Smooth muscle cell (in vitro differentiated cells): ENCODE measurements at regions not wholly inside any gene's neighbourhood (a gene's known extent, or its start where the extent isn't known, plus 50 kb on each side); places are given as distances from the start of the nearest gene placed in this dataset.

ENCODE experiments used
- DNase-seq: peaks from one replicate; lab custom pipeline; 2025; ENCODE audit not compliant: unreplicated experiment; lab: John Stamatoyannopoulos, UW
- H2AFZ ChIP-seq: fragments of 200-600 bp; sonication (generic); 2 replicates; pipeline ENCODE4 v1.6.0; 2016; ENCODE audit warnings: antibody characterized with exemption, low read depth, mild to moderate bottlenecking
- H3F3A ChIP-seq: fragments of 200-600 bp; sonication (generic); 2 replicates; pipeline ENCODE4 v1.6.0; 2017; ENCODE audit warnings: antibody characterized with exemption, low read depth
- H3K27ac ChIP-seq: fragments of 200-600 bp; sonication (generic); 2 replicates; pipeline ENCODE4 v1.5.1; 2016; ENCODE audit warnings: low read depth, mild to moderate bottlenecking
- H3K27me3 ChIP-seq: fragments of 200-600 bp; sonication (generic); 2 replicates; pipeline ENCODE4 v1.6.1; 2016; ENCODE audit warnings: low read depth, mild to moderate bottlenecking
- H3K36me3 ChIP-seq: fragments of 200-600 bp; sonication (generic); 2 replicates; pipeline ENCODE4 v1.5.1; 2016; ENCODE audit warnings: low read depth
- H3K4me1 ChIP-seq: fragments of 200-600 bp; sonication (generic); 2 replicates; pipeline ENCODE4 v1.5.1; 2016; ENCODE audit warnings: low read depth
- H3K4me2 ChIP-seq: fragments of 200-600 bp; sonication (generic); 2 replicates; pipeline ENCODE4 v1.6.0; 2016; ENCODE audit warnings: mild to moderate bottlenecking
- H3K4me3 ChIP-seq: fragments of 200-600 bp; sonication (generic); 2 replicates; pipeline ENCODE4 v1.5.1; 2016; ENCODE audit warnings: mild to moderate bottlenecking
- H3K79me2 ChIP-seq: fragments of 200-600 bp; sonication (generic); 2 replicates; pipeline ENCODE4 v1.6.0; 2016; ENCODE audit warnings: low read depth, mild to moderate bottlenecking
- H3K9ac ChIP-seq: fragments of 200-600 bp; sonication (generic); 2 replicates; pipeline ENCODE4 v1.6.0; 2016; ENCODE audit warnings: low read depth
- H3K9me3 ChIP-seq: fragments of 200-600 bp; sonication (generic); replicated peaks from 2 replicates; pipeline ENCODE4 v1.5.1; 2016; ENCODE audit warnings: low read depth
- H4K20me1 ChIP-seq: fragments of 200-600 bp; sonication (generic); 2 replicates; pipeline ENCODE4 v1.6.0; 2016; ENCODE audit warnings: low read depth
- WGBS: methylation state at CpG from one replicate; pipeline ENCODE4 v1.1.7; 2016; ENCODE audit warnings: low lambda C conversion rate; 5-methylcytosine and 5-hydroxymethylcytosine counted together
- TF ChIP-seq, protein P1 (sequence below): fragments of 200-600 bp; sonication (generic); IDR thresholded peaks from 2 replicates; pipeline ENCODE4 v1.5.1; 2017; ENCODE audit warnings: borderline replicate concordance, mild to moderate bottlenecking, antibody characterized with exemption; ENCODE audit not compliant: insufficient read depth, poor library complexity, severe bottlenecking

DNA sequence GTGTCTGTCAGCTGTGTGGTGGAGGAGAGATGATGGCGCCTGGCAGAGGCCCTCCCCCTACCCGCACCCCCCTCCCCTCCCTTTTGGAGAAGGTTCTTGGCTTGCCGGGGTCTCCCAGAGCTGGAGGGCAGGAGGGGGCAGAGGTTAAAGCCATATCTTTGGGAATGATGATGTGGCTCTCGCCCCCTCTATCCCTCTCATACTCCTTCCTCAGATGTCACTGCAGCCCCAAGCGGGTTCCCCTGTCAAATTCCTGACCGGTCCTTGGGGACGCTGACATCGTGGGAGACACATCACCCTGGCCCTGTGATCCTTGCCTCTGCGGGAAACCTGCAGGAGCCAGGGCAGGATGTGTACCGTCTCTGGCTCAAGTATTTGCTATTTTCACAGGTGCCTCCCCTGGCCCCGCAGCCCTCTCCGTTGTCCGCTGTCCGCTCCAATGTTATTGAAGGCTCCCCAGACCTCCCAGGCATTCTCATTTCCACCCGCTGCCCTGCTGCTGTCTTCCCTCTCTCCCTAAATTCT, 109.5 kb downstream of the FOXD1 start:
- H3K9ac ChIP-seq = peak overlapping the region; percentile 35
- no peaks in the 10 kb centered on the region for H3K27me3 ChIP-seq
- peaks cover 21% of the 10 kb centered on the region for H3K4me1 ChIP-seq
- DNase-seq = no peak
- H2AFZ ChIP-seq = peak overlapping the region; percentile 63
- 86% methylated on average over 15 of the region's 15 CpGs for WGBS
- no peaks in the 10 kb centered on the region for H4K20me1 ChIP-seq
- peaks cover 5% of the 10 kb centered on the region for H3F3A ChIP-seq
- TF ChIP-seq, protein P1, sequence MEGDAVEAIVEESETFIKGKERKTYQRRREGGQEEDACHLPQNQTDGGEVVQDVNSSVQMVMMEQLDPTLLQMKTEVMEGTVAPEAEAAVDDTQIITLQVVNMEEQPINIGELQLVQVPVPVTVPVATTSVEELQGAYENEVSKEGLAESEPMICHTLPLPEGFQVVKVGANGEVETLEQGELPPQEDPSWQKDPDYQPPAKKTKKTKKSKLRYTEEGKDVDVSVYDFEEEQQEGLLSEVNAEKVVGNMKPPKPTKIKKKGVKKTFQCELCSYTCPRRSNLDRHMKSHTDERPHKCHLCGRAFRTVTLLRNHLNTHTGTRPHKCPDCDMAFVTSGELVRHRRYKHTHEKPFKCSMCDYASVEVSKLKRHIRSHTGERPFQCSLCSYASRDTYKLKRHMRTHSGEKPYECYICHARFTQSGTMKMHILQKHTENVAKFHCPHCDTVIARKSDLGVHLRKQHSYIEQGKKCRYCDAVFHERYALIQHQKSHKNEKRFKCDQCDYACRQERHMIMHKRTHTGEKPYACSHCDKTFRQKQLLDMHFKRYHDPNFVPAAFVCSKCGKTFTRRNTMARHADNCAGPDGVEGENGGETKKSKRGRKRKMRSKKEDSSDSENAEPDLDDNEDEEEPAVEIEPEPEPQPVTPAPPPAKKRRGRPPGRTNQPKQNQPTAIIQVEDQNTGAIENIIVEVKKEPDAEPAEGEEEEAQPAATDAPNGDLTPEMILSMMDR = no peak
- H3K79me2 ChIP-seq = no peaks in the 10 kb centered on the region
- H3K9me3 ChIP-seq = no peaks in the 10 kb centered on the region
- peak overlapping the region; percentile 89 for H3K27ac ChIP-seq
- H3K4me2 ChIP-seq = peak overlapping the region; percentile 64
- H3K36me3 ChIP-seq = no peaks in the 10 kb centered on the region
- no peak overlapping the region for H3K4me3 ChIP-seq

DNA sequence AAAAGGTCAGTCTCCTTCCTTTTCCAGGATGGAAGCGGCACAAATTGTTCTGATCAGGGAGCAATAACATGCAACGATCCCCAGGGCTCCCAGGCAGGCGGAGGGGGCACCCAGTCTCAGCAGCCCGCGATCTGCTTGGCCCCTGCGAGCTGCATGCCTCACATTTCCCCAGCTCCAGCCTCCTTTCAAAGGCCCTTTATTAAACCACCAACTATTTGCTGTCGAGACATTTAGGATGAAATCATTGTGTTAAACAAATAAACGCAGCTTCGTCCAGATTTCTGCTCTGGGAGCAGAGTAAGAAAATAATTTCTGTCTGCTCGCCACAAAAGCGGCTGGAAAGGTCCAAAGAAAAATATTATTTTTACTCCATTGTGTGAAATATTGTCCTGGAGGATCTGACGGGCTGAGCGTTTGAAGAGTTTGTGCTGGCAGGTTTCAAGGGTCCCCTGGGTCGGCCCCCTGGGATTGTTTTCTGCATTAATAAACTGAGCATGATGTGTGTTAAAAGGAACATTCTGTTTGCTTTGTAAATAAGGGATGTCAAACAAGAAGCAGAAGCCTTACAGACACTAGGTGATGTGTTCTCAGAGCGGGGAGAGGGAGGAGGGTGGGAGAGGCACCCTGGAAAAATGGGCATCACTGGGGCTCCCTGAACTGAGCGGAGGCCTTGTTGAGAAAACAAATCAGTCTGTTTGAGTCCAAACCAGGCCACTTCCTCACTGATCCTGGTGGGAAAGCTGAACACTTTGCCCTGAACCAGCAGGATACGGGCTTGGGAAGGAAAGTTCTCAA, 110.1 kb downstream of the FOXD1 start:
- Histone ChIP-seq H3K27ac (peak overlapping the region; percentile 89), H4K20me1 (no peaks in the 10 kb centered on the region), H3F3A (peaks cover 5% of the 10 kb centered on the region), H3K4me1 (peaks cover 21% of the 10 kb centered on the region), H3K27me3 (no peaks in the 10 kb centered on the region), H3K79me2 (no peaks in the 10 kb centered on the region), H3K4me3 (no peak overlapping the region), H3K9ac (peak overlapping the region; percentile 35), H3K36me3 (no peaks in the 10 kb centered on the region), H2AFZ (peak overlapping the region; percentile 63), H3K4me2 (peak overlapping the region; percentile 64), H3K9me3 (no peaks in the 10 kb centered on the region)
- 36% methylated on average over 17 of the region's 17 CpGs for WGBS
- DNase-seq = no peak
- TF ChIP-seq, protein P1 = no peak

DNA sequence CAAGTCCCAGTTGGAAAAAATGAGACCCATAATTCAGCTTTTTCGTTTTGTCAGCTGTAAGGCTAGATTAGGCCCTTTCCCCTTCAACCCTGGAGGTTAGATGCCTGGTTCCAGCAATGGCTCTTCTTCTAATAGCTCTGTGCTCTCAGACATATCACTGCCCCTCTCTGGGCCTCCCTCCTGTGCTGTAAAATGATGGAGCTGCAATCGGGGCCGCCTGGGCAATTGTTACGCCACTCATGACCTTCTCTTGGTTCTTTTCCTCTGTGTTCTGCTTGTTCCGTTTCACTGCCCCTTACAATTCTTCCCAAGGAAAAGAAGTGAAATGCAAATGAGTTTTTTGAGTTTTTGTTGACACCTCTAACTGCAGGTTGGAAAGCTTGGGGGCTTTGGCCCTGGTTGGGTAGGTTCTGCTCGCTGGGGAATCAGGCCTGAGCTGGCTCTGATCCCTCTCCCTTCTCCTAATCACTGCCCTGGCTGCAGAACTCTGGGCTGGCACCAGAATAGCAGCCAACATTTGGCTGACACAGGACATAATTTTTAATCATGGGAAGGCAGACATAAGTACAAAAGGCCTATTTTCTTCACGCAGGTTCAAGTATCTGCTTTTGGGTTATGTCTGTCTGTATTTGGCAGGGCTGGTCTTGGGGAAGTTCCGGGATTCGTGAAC, 110.9 kb downstream of the FOXD1 start:
- Histone ChIP-seq H2AFZ (peak overlapping the region; percentile 63), H4K20me1 (no peaks in the 10 kb centered on the region), H3K4me1 (peaks cover 21% of the 10 kb centered on the region), H3F3A (peaks cover 5% of the 10 kb centered on the region), H3K9ac (no peak overlapping the region), H3K36me3 (no peaks in the 10 kb centered on the region), H3K9me3 (no peaks in the 10 kb centered on the region), H3K4me3 (no peak overlapping the region), H3K79me2 (no peaks in the 10 kb centered on the region), H3K4me2 (peak overlapping the region; percentile 64), H3K27me3 (no peaks in the 10 kb centered on the region), H3K27ac (peak overlapping the region; percentile 89)
- DNase-seq = no peak
- TF ChIP-seq, protein P1 = no peak
- WGBS = 84% methylated on average over 9 of the region's 9 CpGs
